ENCODE measurements at regions not wholly inside any gene's neighbourhood (a gene's known extent, or its start where the extent isn't known, plus 50 kb on each side); places are given as distances from the start of the nearest gene placed in this dataset.

DNA sequence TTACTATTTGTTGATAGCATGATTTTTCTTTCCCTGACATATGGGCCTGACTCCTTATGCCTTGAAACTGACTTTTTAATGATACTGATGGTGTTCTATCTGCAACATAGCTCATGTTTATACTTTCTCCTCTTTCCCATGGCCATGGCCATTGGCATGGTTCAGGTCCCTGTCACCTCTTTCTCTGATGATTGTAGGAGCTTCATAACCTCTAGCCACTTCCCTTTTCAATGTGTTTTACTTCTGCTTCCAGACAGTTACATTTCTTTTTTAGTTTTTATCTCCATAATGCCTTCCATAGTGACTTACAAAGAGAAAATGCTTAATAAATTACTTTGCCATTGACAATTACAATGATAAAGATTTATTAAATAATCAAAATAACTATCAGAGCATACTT, 177.9 kb upstream of the SETBP1 start:
- DNase-seq (ENCODE audit: low read depth): no peak

DNA sequence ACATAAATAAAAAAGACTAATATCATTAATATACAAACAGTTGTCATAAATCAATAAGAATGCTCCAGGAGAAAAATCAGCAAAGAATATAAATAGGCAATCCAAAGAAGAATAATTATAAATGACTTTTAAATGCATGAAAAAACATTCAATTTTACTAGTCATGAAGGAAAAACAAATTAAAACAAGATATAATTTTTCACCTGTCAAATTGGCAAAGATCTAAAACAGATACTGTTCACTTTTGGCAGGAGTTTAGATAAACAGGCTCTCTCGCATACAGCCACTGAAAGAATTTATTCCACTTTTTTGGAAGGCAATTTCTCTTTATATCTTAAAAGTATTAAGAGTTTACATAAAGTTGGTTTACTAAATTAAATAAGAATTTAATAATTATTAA, 176.8 kb upstream of the SETBP1 start:
- DNase-seq (ENCODE audit: low read depth): no peak

DNA sequence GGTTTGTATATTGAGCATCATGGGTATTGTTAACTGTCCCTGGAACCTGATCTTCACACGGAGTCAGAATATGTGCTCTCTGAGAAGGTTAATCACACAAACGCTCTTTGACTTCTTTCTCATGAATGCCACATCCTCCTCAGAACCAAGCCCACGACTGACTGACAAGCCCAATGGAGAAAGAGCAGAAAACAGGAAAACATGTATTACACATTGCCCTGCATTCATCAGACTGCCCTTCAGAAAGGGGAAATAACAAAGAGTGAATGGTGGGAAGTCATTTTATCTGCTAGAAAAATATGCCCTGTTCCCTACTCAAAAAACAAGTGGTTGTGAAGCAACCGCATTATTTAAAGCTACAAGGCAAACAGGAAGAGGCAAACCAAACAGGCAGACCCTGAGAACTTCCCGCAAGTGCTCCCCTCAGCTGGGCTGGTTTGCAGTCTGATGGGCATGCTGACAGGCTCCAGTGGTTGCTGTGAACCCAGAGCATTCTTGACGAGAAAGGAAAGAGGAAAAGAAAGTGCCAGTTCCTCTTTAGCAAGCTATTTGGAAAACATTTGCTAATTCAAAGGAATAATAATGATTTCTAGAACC, 172.9 kb upstream of the SETBP1 start:
- peak; percentile 4 for DNase-seq (ENCODE audit: low read depth)

DNA sequence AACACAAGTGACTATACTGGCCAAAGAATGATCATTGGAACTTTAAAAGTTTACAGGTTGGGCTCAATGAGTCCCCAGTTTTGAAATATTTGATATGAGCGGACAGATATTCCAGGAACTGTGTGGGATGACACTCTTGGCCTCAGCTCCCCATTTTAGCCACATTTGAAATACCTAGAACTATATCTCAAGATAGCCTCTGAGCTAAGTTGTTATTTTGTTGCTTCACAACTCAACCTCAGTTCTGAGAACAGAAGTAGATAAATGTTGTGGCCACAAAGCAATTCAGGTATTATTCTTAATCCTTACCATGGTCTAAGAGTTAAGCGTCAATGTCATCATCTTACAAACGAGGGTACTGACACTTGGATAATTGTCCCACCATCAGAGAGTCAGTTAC, 172.2 kb upstream of the SETBP1 start:
- no peak for DNase-seq (ENCODE audit: low read depth)

DNA sequence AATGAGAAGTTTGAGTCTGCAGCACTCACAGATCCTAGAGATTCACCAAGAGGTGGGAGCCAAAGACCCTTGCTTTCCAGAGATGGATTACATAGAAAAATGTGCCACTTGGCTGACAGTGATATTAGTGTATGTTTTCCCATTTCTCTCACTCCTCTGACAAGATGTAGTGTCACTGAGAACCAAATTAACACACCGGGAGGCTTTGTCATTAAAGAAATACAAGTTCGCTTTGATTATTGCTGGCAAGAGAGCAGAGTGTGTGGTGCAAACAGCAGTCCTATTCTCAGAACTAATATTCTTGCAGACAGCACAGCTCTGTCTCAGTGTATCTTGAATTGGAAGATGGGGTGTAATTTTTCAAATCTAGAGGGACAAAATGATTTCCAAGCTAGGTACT, 171.6 kb upstream of the SETBP1 start:
- DNase-seq (ENCODE audit: low read depth): no peak

DNA sequence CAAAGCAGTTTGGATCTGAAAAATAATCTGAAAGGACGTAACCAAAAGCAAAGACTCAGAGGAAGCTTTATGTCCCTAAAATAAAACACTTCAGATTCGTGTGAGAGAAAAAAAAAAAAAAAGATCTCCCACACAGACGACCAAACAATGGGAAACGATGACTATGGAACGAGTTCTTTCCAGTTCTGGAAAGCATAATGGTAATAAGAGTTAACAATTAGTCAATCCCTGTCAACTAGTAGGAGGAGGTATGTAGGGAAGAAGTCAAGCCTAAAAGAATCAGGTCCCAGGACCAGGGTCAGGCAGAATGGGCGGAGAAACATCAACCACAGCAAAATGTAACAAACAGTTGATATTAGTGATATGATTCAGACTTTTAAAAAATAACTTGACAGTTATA, 170.3 kb upstream of the SETBP1 start:
- no peak for DNase-seq (ENCODE audit: low read depth)

DNA sequence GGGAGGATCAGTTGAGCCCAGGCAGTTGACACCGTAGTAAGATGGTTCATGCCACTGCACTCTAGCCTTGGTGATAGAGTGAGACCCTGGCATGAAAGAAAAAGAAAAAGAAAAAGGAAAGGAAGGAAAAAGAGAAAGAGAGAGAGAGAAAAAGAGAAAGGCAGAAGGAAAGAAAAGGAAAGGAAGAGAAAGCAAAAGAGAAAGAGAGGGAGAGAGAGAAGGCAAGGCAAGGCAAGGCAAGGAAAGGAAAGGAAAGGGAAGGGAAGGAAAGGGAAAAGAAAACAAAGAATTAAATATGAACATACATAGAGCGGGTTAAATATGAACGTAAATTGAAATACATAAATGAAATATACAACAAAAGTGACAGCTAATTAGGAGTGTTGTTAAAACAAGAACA, 167.5 kb upstream of the SETBP1 start:
- no peak for DNase-seq (ENCODE audit: low read depth)

DNA sequence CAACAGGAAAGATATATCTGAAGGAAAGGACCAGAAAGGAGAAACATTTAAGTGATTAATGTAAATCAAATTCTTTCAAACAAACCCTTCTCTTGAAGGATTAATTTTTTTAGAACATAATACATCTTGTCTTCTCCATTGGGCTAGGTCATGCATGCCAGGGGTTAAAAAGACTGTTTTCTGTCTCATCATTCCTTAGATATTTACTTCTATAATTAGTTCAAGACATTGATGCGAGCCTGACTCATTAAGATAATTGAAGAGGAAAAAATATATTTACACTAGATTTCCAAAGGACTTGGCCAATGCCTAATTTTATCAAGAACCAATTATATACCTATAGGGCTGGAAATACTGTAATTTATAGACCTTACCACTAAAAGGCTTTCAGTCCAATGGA, 166.6 kb upstream of the SETBP1 start:
- no peak for DNase-seq (ENCODE audit: low read depth)

DNA sequence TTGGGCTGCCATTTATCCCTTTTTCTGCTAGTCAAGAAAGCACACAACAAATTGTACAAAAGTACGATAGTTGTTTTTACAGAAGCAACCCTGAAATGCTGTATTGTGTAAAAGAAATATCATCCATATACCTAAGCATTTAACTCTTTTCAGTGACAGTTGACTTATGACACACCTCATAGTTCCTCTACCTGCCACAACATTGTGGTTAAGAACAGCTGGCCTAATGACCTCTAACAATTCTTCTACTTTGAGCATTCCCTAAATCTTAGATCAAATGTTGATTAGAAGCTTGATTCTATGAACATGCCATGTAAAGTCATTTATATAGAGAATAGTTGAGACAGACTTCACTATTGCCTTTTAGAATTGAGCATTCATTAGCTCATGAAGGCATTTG, 165.9 kb upstream of the SETBP1 start:
- no peak for DNase-seq (ENCODE audit: low read depth)

DNA sequence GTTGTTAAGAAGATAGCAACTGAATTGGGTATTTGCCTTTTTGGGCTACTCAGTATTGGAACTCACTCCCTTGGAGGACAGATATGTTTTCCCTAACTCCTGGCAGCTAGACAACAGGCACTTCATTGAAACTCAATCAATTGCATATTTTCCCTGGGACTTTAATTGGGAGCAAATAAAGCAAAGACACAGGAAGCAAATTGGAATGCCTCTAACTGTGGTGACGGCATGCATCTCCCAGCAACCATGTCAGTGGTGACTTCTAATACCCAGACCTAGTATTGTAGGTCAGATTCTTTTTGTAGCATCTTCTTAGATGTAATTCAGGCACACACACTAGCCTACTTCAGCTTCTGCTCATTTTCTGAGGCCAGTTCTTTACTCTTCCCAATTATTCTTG, 164.2 kb upstream of the SETBP1 start:
- no peak for DNase-seq (ENCODE audit: low read depth)

DNA sequence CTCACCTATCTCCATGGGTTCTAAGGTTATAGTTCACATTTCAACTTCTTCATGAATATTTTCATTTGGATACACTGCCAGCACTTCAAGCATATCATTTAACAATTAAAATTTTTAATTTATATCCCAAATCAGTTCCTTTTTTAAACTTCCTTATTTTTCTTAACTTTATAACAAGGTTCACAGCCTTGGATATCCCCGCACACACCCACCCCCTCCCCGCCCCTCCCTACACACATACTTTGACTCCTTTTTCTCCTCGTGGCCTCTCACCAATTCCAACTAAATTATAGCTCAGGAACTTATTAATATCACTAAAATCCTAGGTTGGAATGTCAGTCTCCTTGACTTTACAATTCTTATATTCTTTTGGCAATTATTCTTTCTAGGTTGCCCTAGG, 163.6 kb upstream of the SETBP1 start:
- DNase-seq (ENCODE audit: low read depth): no peak

DNA sequence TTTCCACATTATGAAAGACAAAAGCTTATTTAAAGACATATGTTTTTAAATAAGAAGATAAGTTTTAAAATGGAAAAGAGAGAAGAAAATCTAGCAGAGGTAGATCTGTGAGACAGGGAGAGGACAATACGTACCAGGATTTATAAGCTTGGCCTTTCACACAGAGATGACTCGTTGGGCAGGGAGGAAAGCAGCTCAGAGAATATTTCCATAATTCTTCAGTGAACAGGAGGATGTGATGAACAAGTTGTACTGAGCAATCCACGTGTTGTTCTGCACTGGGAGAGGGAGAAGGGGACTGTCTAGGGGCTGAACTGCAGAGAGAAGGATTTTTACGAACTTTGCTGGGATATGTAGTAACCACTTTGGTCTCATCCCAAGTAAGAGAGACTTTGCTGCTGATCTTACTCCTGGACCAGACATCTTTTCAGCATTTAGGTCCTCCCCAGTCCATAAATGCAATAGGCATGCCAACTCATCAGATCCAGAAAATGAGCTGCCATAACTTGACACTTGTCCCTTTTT, 162.5 kb upstream of the SETBP1 start:
- DNase-seq (ENCODE audit: low read depth): no peak

DNA sequence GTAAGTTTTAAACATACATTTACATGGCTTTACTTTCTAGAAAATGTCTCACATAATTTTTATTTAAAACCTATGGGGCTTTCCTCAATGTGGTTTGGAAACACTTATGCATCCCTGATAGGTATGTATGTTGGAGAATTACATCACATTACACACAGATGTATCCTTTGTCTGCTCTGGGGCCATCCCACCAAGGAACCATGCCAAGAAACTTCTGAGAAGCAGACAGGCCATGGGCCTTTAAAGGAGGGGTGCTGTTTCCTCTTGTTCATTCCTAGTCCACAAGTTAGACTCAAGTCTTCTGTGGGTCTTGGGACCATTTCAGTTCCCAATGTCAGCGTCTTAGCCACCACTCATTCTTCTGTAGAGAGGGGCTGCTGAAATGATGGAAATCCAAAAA, 162.0 kb upstream of the SETBP1 start:
- no peak for DNase-seq (ENCODE audit: low read depth)

DNA sequence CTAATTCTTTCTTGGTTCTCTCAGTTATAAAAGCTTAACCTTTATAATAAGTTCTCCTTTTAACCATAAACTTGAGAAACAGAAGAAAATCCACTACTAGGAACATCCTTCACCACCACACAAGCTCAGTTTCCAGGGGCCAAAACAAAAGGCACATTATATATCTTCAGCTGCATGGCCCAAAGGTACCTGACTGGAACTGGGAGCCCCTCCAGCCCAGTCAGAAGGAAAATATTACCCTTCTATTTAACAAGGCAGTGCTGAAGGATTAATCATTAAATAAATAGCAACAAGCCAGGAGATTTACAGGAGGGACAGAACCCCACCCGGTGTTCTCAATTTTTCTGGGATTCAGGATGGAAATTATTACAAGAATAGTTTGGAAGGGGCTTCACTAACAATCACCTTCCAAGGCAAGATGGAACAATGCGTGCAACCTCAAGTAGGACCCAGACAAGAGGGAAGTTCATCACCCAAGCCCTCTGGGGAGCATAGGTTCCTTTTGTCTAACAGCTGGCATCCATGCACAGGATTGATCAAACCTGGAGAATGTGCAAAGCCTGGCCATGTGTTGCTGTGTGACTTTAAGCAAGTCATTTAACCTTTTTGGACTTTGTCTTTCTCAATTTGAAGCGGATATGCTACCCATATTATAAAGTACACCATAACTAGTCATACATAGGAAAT, 159.6 kb upstream of the SETBP1 start:
- DNase-seq (ENCODE audit: low read depth): no peak

DNA sequence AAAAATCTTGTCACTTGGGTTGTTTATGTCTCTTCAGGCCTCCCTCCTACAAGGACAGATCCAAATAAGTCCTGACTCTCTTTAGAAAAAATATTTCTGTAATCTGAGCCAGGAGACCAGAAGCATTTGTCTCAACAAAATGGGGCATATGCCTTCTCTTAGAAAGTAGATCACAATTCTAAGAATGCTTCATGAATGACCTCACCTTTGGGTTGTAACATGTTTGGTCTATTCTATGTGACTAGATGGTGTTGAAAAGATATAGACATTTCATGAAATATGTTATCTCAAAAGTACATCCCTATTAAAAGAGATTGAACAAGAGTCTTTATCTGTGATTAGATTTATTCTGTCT, 159.0 kb upstream of the SETBP1 start:
- DNase-seq (ENCODE audit: low read depth): no peak

DNA sequence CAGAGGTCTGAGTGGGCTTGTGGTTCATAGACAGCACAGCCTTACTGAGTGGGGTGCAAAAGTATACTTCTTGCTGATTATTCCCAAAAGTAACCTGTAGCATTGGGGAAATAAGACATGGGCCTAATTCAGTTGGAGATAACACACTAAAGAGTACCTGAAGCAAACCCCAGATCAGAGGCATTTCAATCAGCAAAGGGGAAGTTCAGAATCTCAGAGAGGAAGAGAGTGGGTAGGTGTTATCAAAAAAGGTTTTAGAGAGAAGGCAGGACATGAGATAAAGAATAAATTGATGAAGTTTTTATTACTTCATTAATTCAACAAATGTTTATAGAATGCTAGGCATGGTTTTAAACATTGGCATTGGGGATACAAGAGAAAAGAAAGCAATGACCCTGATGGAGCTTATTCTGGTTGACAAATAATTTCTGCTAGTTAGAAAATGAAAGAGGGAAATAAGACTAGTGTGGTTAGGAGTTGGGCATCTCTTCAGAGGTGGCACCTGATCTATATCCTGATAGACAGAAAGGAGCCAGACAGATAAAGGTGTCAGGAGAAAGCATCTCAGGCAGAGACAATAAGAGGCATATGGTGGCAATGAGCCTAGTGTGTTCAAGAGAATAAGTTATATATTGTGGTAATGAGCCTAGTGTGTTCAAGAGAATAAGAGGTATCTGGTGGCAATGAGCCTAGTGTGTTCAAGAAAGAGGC, 153.8 kb upstream of the SETBP1 start:
- no peak for DNase-seq (ENCODE audit: low read depth)

DNA sequence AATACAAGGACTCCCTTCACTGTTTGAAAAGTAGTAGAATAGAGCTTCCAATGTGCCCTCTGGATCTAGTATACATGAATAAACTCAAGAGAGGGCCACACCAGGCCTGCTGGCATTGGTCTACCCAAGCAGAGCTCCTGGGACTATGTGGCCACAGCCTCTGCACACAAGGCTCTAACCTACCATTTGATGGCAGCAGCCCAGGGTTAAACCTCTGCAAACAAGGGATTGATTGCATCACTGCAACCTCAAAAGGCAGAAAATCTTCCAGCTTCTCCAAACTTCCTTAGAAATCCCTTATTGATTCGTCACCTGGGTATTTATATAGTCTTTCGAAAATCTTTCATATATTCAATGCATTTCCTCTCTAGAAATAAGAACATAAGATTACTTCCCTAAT, 147.6 kb upstream of the SETBP1 start:
- DNase-seq (ENCODE audit: low read depth): no peak

DNA sequence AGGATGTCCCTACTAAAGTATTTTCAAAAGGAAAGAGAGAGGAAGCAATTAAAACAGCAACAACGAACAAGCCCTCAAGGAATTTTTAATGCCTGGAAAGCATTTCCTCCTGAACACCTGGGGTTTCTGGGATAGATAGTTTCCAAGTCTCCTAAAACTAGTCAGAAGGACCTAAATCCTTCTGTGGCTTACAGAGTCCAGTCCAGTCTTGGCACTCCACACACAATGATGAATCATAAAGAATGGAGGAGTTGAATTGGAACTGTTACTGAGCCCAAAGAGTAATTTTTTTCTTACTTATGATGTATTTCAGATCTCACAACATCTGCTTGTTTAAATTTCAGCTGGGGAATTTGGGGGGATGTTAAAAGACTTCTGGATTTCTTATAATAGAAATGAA, 144.6 kb upstream of the SETBP1 start:
- DNase-seq (ENCODE audit: low read depth): no peak

DNA sequence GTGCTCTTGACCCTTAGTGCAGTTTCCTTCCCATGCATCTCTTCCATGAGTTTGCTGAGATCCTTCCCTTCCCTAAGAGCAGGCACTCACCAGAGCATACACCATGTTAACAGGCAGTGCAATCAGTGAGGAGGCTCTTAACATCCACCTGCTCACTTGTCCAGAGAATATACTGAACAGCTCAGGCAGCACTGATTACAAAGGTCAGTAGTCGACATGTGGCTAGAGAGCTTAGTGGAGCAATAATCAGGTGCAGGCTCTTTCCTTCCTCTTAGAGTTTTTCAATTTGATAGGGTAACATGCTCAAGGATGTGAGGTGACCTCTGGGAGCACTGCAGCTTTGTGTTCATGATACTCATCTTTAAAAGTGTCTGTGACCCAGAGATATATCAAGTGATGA, 144.1 kb upstream of the SETBP1 start:
- no peak for DNase-seq (ENCODE audit: low read depth)

DNA sequence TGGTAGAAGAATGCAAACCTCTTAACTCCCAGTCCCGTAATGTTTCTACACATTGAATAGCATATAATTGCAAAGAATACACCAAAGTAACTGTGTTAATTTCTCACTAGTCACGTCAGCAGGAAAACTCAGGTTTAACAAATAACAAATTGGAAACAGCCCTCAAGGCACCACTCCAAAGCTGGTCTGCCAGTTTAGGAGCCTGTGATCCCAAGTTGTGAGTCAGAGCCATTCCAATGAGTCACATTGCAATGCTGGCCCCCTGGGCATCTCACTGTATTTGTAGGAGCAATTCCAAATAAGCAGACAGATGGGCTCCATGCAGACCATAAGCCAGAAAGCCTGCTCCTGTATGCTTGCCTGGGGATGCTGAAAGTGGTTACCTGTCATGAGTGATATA, 143.2 kb upstream of the SETBP1 start:
- no peak for DNase-seq (ENCODE audit: low read depth)

DNA sequence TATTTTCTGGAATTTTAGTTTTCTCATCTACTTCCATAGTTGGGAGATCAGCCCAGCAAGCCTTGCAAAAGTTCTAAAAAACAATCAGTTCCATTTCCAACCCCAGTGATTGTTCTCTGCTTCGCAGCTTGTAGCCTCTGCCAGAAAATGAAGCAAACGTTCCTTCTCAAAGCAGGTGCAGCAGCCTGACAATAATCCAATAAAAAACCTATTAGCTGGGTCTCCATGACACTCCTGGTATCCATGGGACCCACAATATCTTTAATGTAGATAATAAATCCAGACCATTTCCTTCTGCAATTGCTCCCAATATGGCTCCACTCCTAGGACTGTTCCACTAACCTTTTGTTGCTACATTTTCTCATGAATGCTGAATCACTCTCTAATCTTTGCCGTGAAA, 140.8 kb upstream of the SETBP1 start:
- DNase-seq (ENCODE audit: low read depth): no peak

DNA sequence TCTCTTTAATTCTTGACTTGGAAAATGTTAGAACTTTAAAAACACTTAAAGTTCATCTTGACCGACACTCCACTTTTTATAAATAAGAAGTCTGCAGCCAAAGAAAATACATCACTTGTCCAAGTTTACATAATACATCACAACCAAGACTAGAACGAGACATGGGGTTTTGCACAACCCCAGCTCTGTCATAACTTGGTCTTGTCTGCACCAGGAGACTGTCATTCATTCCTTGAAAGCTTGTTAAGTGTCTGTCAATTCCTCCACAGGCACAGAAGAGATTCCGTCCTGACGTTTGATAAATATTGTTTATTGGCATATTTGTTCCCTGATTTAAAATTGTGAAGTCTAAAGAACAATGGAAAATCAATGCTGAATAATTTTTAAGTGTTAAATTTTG, 139.5 kb upstream of the SETBP1 start:
- no peak for DNase-seq (ENCODE audit: low read depth)

DNA sequence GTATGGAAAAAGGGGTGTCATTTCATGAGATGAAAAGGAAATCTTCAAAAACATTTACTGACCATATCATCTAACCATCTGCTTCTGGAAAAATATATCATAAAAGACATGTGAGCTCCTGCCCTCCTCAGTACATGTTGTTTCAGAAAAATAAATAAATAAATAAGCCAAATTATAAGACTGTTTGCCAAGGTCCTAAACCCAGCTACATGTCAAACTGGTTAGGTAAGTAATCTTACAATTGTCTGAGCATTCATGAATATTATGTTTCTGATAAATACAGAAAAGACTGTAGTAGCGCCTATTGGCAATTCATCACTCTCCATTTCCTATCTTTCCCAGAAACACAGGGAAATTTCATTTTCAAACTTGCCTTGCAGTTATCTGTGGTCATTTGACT, 138.9 kb upstream of the SETBP1 start:
- no peak for DNase-seq (ENCODE audit: low read depth)

DNA sequence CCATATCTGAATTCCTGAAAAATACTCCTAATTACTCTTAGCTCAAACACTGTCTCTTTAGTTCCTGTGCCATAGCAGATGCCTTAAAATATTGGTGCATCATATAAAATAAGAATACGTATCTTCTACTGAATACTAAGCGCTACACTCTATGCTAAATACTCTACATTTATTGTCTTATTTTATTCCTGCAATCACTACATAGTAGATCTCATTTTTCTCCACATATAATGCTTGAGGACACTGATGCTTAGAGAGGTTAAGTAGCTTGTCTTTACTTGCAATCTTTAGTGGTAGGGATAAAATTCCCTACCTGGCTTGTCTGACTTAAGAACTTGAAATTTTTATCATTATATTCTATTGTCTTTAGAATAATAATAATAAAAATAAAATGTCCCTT, 137.3 kb upstream of the SETBP1 start:
- DNase-seq (ENCODE audit: low read depth): no peak

Measured in stimulated activated CD8-positive, alpha-beta memory T cell treated with anti-CD3 and anti-CD28 coated beads, Interleukin-4, amount 100 ng/mL, for 24 hours (primary cell).